ENCODE measurements at regions not wholly inside any gene's neighbourhood (a gene's known extent, or its start where the extent isn't known, plus 50 kb on each side); places are given as distances from the start of the nearest gene placed in this dataset.

DNA sequence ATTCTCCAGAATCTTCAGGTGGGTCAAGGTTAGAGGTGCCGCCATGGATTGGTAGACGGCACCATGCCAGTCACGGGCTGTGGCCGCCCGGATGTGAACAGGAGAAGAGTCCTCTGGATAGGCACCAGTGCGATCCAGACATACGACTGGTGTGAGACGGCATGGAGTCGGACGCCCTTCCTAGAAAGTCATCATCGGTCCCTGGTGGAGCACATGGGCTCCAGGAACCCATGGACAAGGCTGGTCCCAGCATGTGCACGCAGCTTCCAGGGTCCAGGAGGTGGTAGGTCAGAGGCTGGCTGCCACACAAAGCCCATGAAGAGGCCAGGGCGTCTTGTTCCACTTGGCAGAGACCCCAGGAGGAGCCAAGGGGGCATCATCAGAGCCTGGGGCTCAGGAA, 276.1 kb upstream of the LRRC3B start:
- no peaks in the 10 kb centered on the region for H3K4me1 ChIP-seq (ENCODE audit: insufficient read depth, insufficient read length)
- H3K4me3 ChIP-seq (ENCODE audit: insufficient read length, low read depth): no peak overlapping the region
- H3K9me3 ChIP-seq (ENCODE audit: insufficient read depth, low read length): peaks cover 40% of the 10 kb centered on the region
- no peak for DNase-seq (ENCODE audit: low read depth, low spot score)
- H3K36me3 ChIP-seq (ENCODE audit: insufficient read depth, insufficient read length, low read length): no peaks in the 10 kb centered on the region
- no peak overlapping the region for H3K9ac ChIP-seq (ENCODE audit: insufficient read length, low read depth)
- H3K27me3 ChIP-seq (ENCODE audit: insufficient read depth, insufficient read length): no peaks in the 10 kb centered on the region
- TF ChIP-seq SUZ12 (IDR thresholded peaks at IDR 0.05; ENCODE audit: extremely low read depth, insufficient read depth, insufficient read length) (no peak), ZNF274 (IDR thresholded peaks at IDR 0.05; ENCODE audit: low read depth, low read length) (no peak), YY1 (IDR thresholded peaks at IDR 0.05; ENCODE audit: insufficient read depth, insufficient read length) (no peak)

DNA sequence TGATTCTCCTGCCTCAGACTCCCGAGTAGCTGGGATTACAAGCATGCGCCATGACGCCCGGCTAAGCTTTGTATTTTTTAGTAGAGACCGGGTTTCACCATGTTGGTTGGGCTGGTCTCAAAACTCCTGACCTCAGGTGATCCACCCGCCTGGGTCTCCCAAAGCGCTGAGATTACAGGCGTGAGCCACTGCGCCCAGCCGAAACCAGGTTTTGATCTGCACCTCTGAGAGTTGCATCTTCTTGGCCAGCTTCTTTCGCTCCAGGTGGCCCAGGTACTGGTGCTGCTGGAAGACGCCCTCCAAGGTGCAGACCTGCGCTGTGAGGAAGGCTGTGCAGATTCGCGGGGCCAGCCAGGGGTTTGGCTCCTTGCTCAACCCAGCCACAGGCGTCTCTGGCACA, 275.4 kb upstream of the LRRC3B start:
- no peaks in the 10 kb centered on the region for H3K36me3 ChIP-seq (ENCODE audit: insufficient read depth, insufficient read length, low read length)
- H3K27me3 ChIP-seq (ENCODE audit: insufficient read depth, insufficient read length): no peaks in the 10 kb centered on the region
- H3K9ac ChIP-seq (ENCODE audit: insufficient read length, low read depth): no peak overlapping the region
- TF ChIP-seq ZNF274 (IDR thresholded peaks at IDR 0.05; ENCODE audit: low read depth, low read length) (no peak), YY1 (IDR thresholded peaks at IDR 0.05; ENCODE audit: insufficient read depth, insufficient read length) (no peak), SUZ12 (IDR thresholded peaks at IDR 0.05; ENCODE audit: extremely low read depth, insufficient read depth, insufficient read length) (no peak)
- no peak for DNase-seq (ENCODE audit: low read depth, low spot score)
- no peak overlapping the region for H3K4me3 ChIP-seq (ENCODE audit: insufficient read length, low read depth)
- no peaks in the 10 kb centered on the region for H3K4me1 ChIP-seq (ENCODE audit: insufficient read depth, insufficient read length)
- peaks cover 46% of the 10 kb centered on the region for H3K9me3 ChIP-seq (ENCODE audit: insufficient read depth, low read length)

DNA sequence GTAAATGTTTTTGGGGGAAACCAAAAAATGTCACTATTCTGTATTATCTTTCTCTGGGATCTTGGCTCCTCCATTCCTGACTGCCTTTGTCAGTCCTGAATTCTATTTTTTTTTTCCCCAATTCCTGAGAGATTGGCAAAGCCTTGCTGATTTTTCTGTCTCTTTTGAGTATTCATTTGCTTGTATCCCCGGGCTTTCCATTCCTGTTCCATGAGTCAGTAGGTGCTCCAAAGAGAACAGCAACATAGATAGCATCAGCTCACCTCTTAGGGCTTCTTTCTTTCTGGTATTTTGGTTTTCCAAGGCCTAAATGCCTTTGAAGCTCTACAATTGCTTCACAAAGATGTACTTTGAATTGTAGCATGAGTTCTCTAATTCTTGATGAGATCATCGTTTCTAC, 271.7 kb upstream of the LRRC3B start:
- Histone ChIP-seq H3K4me3 (ENCODE audit: insufficient read length, low read depth) (no peak overlapping the region), H3K9ac (ENCODE audit: insufficient read length, low read depth) (no peak overlapping the region), H3K4me1 (ENCODE audit: insufficient read depth, insufficient read length) (no peaks in the 10 kb centered on the region), H3K9me3 (ENCODE audit: insufficient read depth, low read length) (peaks cover 49% of the 10 kb centered on the region), H3K27me3 (ENCODE audit: insufficient read depth, insufficient read length) (no peaks in the 10 kb centered on the region), H3K36me3 (ENCODE audit: insufficient read depth, insufficient read length, low read length) (no peaks in the 10 kb centered on the region)
- TF ChIP-seq SUZ12 (IDR thresholded peaks at IDR 0.05; ENCODE audit: extremely low read depth, insufficient read depth, insufficient read length) (no peak), YY1 (IDR thresholded peaks at IDR 0.05; ENCODE audit: insufficient read depth, insufficient read length) (no peak), ZNF274 (IDR thresholded peaks at IDR 0.05; ENCODE audit: low read depth, low read length) (peak; percentile 74)
- peak; percentile 51 for DNase-seq (ENCODE audit: low read depth, low spot score)

DNA sequence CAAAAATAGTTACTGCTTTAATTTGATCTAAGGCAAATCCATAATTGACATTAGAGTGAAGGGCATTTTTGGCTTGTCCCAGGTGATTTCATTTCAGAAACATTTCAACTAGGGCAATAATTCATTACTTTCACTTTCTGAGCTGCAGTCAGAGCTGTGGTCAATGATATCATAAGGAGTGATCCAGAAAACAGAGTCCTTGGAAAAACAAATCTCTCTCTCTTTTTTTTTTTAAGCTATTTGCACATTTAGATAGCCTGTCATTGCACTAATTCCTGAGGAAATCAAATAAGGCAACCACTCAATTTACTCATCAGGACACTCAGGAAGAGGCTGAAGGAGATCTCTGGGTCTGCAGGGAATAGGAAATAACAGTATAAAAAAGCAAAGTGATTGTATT, 269.5 kb upstream of the LRRC3B start:
- H3K36me3 ChIP-seq (ENCODE audit: insufficient read depth, insufficient read length, low read length): no peaks in the 10 kb centered on the region
- no peak for DNase-seq (ENCODE audit: low read depth, low spot score)
- no peak overlapping the region for H3K4me3 ChIP-seq (ENCODE audit: insufficient read length, low read depth)
- H3K9me3 ChIP-seq (ENCODE audit: insufficient read depth, low read length): peaks cover 43% of the 10 kb centered on the region
- no peak for TF ChIP-seq ZNF274 (IDR thresholded peaks at IDR 0.05; ENCODE audit: low read depth, low read length)
- TF ChIP-seq SUZ12 (IDR thresholded peaks at IDR 0.05; ENCODE audit: extremely low read depth, insufficient read depth, insufficient read length): no peak
- TF ChIP-seq YY1 (IDR thresholded peaks at IDR 0.05; ENCODE audit: insufficient read depth, insufficient read length): no peak
- no peak overlapping the region for H3K9ac ChIP-seq (ENCODE audit: insufficient read length, low read depth)
- no peaks in the 10 kb centered on the region for H3K27me3 ChIP-seq (ENCODE audit: insufficient read depth, insufficient read length)
- no peaks in the 10 kb centered on the region for H3K4me1 ChIP-seq (ENCODE audit: insufficient read depth, insufficient read length)

DNA sequence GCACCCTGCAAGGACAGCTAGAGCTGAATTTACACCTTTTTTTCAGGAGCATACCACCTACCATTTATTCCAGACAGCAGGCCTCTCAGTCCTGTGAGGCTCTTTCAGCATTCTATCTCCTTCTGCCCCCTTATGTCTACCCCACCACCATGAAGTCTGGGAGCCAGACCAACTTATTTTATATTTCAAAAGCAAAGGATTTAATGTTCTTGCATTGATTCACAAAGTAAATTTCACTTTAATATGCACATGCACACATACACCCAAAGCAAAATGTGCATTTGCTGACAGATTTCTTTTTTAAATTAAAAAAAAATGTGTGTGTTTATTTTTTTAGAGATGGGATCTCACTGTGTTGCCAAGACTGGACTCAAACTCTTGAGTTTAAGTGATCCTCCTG, 264.2 kb upstream of the LRRC3B start:
- DNase-seq (ENCODE audit: low read depth, low spot score): no peak
- H3K4me3 ChIP-seq (ENCODE audit: insufficient read length, low read depth): no peak overlapping the region
- no peak overlapping the region for H3K9ac ChIP-seq (ENCODE audit: insufficient read length, low read depth)
- TF ChIP-seq YY1 (IDR thresholded peaks at IDR 0.05; ENCODE audit: insufficient read depth, insufficient read length) (no peak), SUZ12 (IDR thresholded peaks at IDR 0.05; ENCODE audit: extremely low read depth, insufficient read depth, insufficient read length) (no peak), ZNF274 (IDR thresholded peaks at IDR 0.05; ENCODE audit: low read depth, low read length) (no peak)
- H3K27me3 ChIP-seq (ENCODE audit: insufficient read depth, insufficient read length): no peaks in the 10 kb centered on the region
- peaks cover 11% of the 10 kb centered on the region; the same call in 1 of the 2 replicates for H3K9me3 ChIP-seq (ENCODE audit: insufficient read depth, low read length)
- no peaks in the 10 kb centered on the region for H3K4me1 ChIP-seq (ENCODE audit: insufficient read depth, insufficient read length)
- no peaks in the 10 kb centered on the region for H3K36me3 ChIP-seq (ENCODE audit: insufficient read depth, insufficient read length, low read length)

DNA sequence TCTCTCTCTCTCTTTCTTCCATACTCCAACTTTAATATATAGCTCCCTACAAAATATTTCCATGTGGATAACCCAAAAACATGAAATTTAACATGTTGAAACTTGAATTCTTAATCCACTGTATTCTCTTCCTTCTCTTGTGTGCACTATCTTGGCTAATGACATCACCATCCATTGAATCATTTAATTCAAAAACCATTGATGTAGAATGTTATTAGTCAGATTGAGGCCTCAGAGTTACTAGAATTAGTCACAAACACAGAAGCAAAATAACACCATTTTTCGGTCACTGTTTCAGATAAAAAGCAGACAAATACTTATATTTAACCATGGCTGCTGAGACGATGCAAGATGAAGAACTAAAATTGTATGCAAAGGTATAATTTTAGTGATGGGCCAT, 256.9 kb upstream of the LRRC3B start:
- H3K9me3 ChIP-seq (ENCODE audit: insufficient read depth, low read length): peaks cover 11% of the 10 kb centered on the region; the same call in 1 of the 2 replicates
- no peak for DNase-seq (ENCODE audit: low read depth, low spot score)
- no peaks in the 10 kb centered on the region for H3K27me3 ChIP-seq (ENCODE audit: insufficient read depth, insufficient read length)
- H3K4me1 ChIP-seq (ENCODE audit: insufficient read depth, insufficient read length): no peaks in the 10 kb centered on the region
- TF ChIP-seq YY1 (IDR thresholded peaks at IDR 0.05; ENCODE audit: insufficient read depth, insufficient read length) (no peak), ZNF274 (IDR thresholded peaks at IDR 0.05; ENCODE audit: low read depth, low read length) (no peak), SUZ12 (IDR thresholded peaks at IDR 0.05; ENCODE audit: extremely low read depth, insufficient read depth, insufficient read length) (no peak)
- H3K36me3 ChIP-seq (ENCODE audit: insufficient read depth, insufficient read length, low read length): no peaks in the 10 kb centered on the region
- H3K9ac ChIP-seq (ENCODE audit: insufficient read length, low read depth): no peak overlapping the region
- no peak overlapping the region for H3K4me3 ChIP-seq (ENCODE audit: insufficient read length, low read depth)

DNA sequence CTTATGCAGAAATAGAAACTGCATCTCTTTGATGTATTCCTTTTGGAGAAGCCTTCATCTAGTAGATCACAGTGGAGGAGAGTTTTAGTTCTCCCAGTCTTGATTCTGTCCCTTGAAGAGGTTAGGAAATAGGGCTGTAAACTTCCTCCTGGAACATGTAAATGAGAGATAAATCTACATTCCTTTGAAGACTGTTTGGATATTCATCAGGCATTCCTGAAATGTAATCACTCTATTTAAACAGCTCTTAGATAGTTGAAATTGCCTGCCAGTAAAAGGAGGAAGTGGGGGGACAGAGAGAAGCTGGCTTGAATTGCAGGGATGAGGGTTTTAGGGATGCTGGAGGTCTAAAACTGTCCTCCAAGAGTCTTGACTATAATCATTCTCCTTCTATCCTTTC, 254.3 kb upstream of the LRRC3B start:
- Histone ChIP-seq H3K4me3 (ENCODE audit: insufficient read length, low read depth) (no peak overlapping the region), H3K9ac (ENCODE audit: insufficient read length, low read depth) (no peak overlapping the region), H3K36me3 (ENCODE audit: insufficient read depth, insufficient read length, low read length) (no peaks in the 10 kb centered on the region), H3K27me3 (ENCODE audit: insufficient read depth, insufficient read length) (no peaks in the 10 kb centered on the region), H3K4me1 (ENCODE audit: insufficient read depth, insufficient read length) (no peaks in the 10 kb centered on the region), H3K9me3 (ENCODE audit: insufficient read depth, low read length) (0 out of 2 replicates have a peak, but pooled peaks cover under 1% of the 10 kb centered on the region)
- peak; percentile 22 for DNase-seq (ENCODE audit: low read depth, low spot score)
- TF ChIP-seq SUZ12 (IDR thresholded peaks at IDR 0.05; ENCODE audit: extremely low read depth, insufficient read depth, insufficient read length): no peak
- TF ChIP-seq ZNF274 (IDR thresholded peaks at IDR 0.05; ENCODE audit: low read depth, low read length): no peak
- no peak for TF ChIP-seq YY1 (IDR thresholded peaks at IDR 0.05; ENCODE audit: insufficient read depth, insufficient read length)

Data from NT2/D1 (cell line).